Stimulated activated naive CD4-positive, alpha-beta T cell (primary cell): ENCODE measurements at regions not wholly inside any gene's neighbourhood (a gene's known extent, or its start where the extent isn't known, plus 50 kb on each side); places are given as distances from the start of the nearest gene placed in this dataset.
"Not testable (repeated sequence)": the region's sequence is repeated elsewhere in the genome, so short reads cannot be mapped to it uniquely, and the experiment has no call there.

ENCODE experiments used
- DNase-seq, 6 experiments: peaks; one replicate each; lab custom pipeline; 2025; lab: John Stamatoyannopoulos, UW

- DNase-seq = no peak
Observed at GRCh38 chr10:61271127-61271780, 181.9 kb downstream of the TMEM26 start.

GRCh38 chr10:61263518-61263917 is 189.7 kb downstream of the TMEM26 start:
- no peak for DNase-seq

GRCh38 chr10:61262486-61263261 is 190.5 kb downstream of the TMEM26 start:
- no peak for DNase-seq

GRCh38 chr10:61257956-61258496 is 195.2 kb downstream of the TMEM26 start:
- DNase-seq = no peak

GRCh38 chr10:61257136-61257535 is 196.0 kb downstream of the TMEM26 start:
- no peak for DNase-seq

GRCh38 chr10:61252326-61252725 is 200.9 kb downstream of the TMEM26 start:
- not testable (repeated sequence) for DNase-seq

GRCh38 chr10:61251089-61251488 is 202.1 kb downstream of the TMEM26 start:
- no peak for DNase-seq

- DNase-seq = no peak
Observed at GRCh38 chr10:61250131-61250530, 203.1 kb downstream of the TMEM26 start.

- no peak for DNase-seq
Observed at GRCh38 chr10:61248013-61248412, 205.2 kb downstream of the TMEM26 start.

- no peak for DNase-seq
Observed at GRCh38 chr10:61244261-61244775, 208.9 kb downstream of the TMEM26 start.

- DNase-seq = no peak
Observed at GRCh38 chr10:61232780-61233179, 220.4 kb downstream of the TMEM26 start.

- no peak for DNase-seq
Observed at GRCh38 chr10:61225939-61226338, 227.2 kb downstream of the TMEM26 start.

GRCh38 chr10:61223576-61223975 is 229.6 kb downstream of the TMEM26 start:
- DNase-seq = no peak

GRCh38 chr10:61219696-61220095 is 233.5 kb downstream of the TMEM26 start:
- no peak for DNase-seq

GRCh38 chr10:61217851-61218565 is 235.2 kb downstream of the TMEM26 start:
- DNase-seq = no peak

GRCh38 chr10:61215246-61215645 is 237.9 kb downstream of the TMEM26 start:
- no peak for DNase-seq

GRCh38 chr10:61211468-61211867 is 241.7 kb downstream of the TMEM26 start:
- no peak for DNase-seq

- DNase-seq = no peak
Observed at GRCh38 chr10:61197057-61197456, 253.1 kb upstream of the RHOBTB1 start.

GRCh38 chr10:61195211-61195610 is 251.2 kb upstream of the RHOBTB1 start:
- DNase-seq = no peak

- not testable (repeated sequence) for DNase-seq
Observed at GRCh38 chr10:61192589-61192988, 248.6 kb upstream of the RHOBTB1 start.

GRCh38 chr10:61192042-61192441 is 248.1 kb upstream of the RHOBTB1 start:
- no peak for DNase-seq

- DNase-seq = no peak
Observed at GRCh38 chr10:61189912-61190311, 245.9 kb upstream of the RHOBTB1 start.
